Subcutaneous abdominal adipose tissue (tissue), 5 donors: ENCODE measurements at regions not wholly inside any gene's neighbourhood (a gene's known extent, or its start where the extent isn't known, plus 50 kb on each side); places are given as distances from the start of the nearest gene placed in this dataset.
"Not testable (repeated sequence)": the region's sequence is repeated elsewhere in the genome, so short reads cannot be mapped to it uniquely, and the experiment has no call there.

Experiments used
- H3K27ac ChIP-seq: one replicate; pipeline ENCODE4 v1.7.0; 2013; ENCODE audit warnings: low read depth, mild to moderate bottlenecking, inconsistent platforms, low read length, moderate library complexity
- H3K27me3 ChIP-seq, 5 donors: one replicate each; pipeline ENCODE4 v1.7.0; 2013; ENCODE audit warnings: low read length in 5 of 5, inconsistent platforms in 1 of 5; ENCODE audit not compliant: control insufficient read depth in 5 of 5, insufficient read depth in 4 of 5
- H3K36me3 ChIP-seq, 5 donors: one replicate each; pipeline ENCODE4 v1.7.0; 2013; ENCODE audit warnings: low read length in 5 of 5; ENCODE audit not compliant: control insufficient read depth in 5 of 5, insufficient read depth in 5 of 5
- H3K4me1 ChIP-seq, 5 donors: one replicate each; pipeline ENCODE4 v1.7.0; 2013; ENCODE audit warnings: low read length in 5 of 5, mild to moderate bottlenecking in 3 of 5, moderate library complexity in 1 of 5; ENCODE audit not compliant: control insufficient read depth in 5 of 5, insufficient read depth in 5 of 5
- H3K4me3 ChIP-seq, 5 donors: one replicate each; pipeline ENCODE4 v1.7.0; 2013; ENCODE audit warnings: low read length in 5 of 5, low read depth in 1 of 5
- H3K9ac ChIP-seq, 5 donors: one replicate each; pipeline ENCODE4 v1.7.0; 2013; ENCODE audit warnings: low read length in 5 of 5, mild to moderate bottlenecking in 4 of 5, moderate library complexity in 3 of 5
- H3K9me3 ChIP-seq, 5 donors: one replicate each; pipeline ENCODE4 v1.7.0; 2013; ENCODE audit warnings: low read length in 5 of 5; ENCODE audit not compliant: control insufficient read depth in 5 of 5
- donor health status: healthy.
- donor health status: healthy.
- donor health status: healthy.
- donor health status: healthy.
- donor health status: healthy.

DNA sequence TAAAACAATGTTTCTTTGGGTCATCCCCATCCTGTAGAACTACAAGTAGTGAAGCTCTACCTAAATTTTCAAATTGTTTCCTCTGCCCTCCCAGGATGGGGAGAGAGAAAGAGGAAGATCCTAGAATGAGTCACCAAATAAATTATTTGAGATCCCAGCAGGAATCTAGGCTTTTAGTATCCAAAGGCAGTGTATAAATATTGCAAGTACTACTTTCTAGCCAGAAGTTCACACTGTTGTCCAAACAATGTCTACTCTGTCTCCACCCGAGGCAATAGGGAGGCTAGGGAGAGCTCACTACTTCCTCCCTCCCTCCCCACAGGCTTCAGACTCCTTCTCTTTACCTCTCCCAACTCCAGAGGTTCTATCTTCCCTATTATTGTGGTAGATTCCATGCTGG, 362.8 kb downstream of the MRPS30 start:
- Histone ChIP-seq H3K27ac (no peak overlapping the region), H3K36me3 (no peaks in the 10 kb centered on the region), H3K27me3 (no peaks in the 10 kb centered on the region), H3K9ac (no peak overlapping the region), H3K4me3 (no peak overlapping the region), H3K9me3 (no peaks in the 10 kb centered on the region), H3K4me1 (no peaks in the 10 kb centered on the region)

DNA sequence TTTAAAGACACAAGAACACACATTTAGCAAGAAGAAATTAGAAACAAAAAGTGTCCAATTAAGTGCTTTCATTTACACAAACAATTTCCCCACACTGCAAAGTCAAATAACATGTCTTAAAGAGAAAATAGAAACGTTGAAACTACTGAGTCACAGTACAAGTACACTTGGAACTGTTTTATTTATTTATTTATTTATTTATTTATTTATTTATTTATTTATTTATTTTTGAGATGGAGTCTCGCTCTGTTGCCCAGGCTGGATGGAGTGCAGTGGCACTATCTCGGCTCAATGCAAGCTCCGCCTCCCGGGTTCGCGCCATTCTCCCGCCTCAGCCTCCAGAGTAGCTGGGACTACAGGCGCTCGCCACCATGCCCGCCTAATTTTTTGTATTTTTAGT, 363.9 kb downstream of the MRPS30 start:
- not testable (repeated sequence) for H3K36me3 ChIP-seq, H3K4me1 ChIP-seq, H3K4me3 ChIP-seq, H3K27ac ChIP-seq, H3K9me3 ChIP-seq, H3K9ac ChIP-seq, H3K27me3 ChIP-seq

DNA sequence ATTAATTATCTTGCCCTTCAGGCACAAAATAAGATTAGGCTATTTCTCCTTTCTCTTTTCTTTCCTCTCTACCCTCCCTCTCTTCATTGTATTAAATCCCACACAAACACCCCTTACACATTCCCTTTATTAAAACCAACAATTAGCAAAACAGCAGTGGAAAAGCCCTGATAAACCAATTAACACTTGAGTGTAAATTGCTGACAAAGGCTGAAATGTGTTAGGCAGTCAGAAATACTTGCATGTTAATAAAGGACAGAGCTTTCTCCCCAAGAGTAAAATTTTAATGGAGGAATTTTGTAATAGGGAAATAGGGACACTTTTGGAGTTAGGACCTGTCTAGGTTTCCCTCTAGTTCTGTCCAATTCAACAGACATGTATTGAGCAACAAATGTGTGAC, 370.9 kb downstream of the MRPS30 start:
- Histone ChIP-seq H3K4me3 (no peak overlapping the region), H3K27me3 (no peaks in the 10 kb centered on the region), H3K27ac (no peak overlapping the region), H3K4me1 (peaks cover 0 to 13% (median 0%) of the 10 kb centered on the region in 5 donors), H3K36me3 (no peaks in the 10 kb centered on the region), H3K9ac (no peak overlapping the region), H3K9me3 (no peaks in the 10 kb centered on the region)

DNA sequence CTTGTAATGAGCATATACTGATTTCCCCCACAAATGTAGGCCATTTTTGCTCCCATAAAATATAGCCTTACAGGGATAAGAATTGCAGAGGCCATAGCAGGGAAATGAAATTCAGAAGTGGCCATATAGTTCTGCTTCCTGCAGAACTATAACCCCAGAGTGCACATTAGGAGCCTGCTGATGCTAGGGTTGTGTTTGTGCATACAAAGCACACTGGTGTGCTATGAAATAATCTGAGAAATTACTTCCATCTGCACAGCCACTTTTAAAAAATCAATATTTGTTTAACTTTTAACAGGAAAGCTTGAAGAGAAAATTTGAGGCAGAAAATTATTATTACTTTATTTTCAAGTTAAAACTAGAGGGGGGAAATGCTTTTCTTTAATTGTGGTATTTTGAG, 380.3 kb downstream of the MRPS30 start:
- H3K27me3 ChIP-seq = no peaks in the 10 kb centered on the region
- H3K4me1 ChIP-seq = no peaks in the 10 kb centered on the region
- no peak overlapping the region for H3K4me3 ChIP-seq
- H3K27ac ChIP-seq = no peak overlapping the region
- no peak overlapping the region for H3K9ac ChIP-seq
- H3K36me3 ChIP-seq = no peaks in the 10 kb centered on the region
- H3K9me3 ChIP-seq = no peaks in the 10 kb centered on the region

DNA sequence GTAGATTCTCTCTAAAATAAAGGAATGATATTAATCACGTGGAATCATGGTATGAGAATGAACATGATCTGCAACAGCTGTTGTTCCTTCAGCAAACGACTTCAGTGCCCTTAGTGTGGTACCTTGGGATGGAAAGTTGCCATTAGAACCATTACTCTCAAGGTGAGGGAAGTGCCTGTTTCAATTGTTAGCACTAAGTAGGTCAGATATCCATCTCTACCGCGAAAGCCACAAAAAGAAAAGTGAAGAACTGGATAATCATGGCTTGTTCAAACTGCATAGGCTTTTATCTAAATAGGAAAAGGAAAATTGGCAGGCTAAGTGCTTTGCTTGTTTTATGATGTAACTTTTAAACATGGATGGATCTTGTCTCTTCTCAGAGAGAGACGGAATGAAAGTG, 380.7 kb downstream of the MRPS30 start:
- Histone ChIP-seq H3K9ac (no peak overlapping the region), H3K27ac (no peak overlapping the region), H3K4me3 (no peak overlapping the region), H3K27me3 (no peaks in the 10 kb centered on the region), H3K9me3 (no peaks in the 10 kb centered on the region), H3K4me1 (no peaks in the 10 kb centered on the region), H3K36me3 (no peaks in the 10 kb centered on the region)

DNA sequence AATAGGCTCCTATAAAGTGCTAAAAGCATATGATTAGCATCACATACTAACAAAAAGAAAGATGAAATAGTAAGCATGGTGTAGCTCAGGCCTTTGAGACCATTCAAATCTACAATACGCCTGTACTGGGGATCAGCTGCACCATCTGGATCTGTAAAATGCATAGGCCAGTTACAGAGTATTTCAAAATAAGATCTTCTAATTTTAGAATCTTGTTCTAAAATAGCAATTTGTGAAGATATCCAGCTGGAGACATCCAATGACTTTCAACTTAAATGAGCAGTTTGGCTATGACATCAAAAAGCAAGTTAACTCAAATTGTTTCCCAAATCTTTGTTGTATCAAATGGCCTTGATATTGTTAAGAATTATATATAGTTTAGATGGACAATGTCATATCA, 386.3 kb downstream of the MRPS30 start:
- no peaks in the 10 kb centered on the region for H3K36me3 ChIP-seq
- no peak overlapping the region for H3K4me3 ChIP-seq
- no peaks in the 10 kb centered on the region for H3K4me1 ChIP-seq
- no peak overlapping the region for H3K27ac ChIP-seq
- H3K9ac ChIP-seq = no peak overlapping the region
- no peaks in the 10 kb centered on the region for H3K27me3 ChIP-seq
- no peaks in the 10 kb centered on the region for H3K9me3 ChIP-seq
